HepG2 (cell line): ENCODE measurements at regions not wholly inside any gene's neighbourhood (a gene's known extent, or its start where the extent isn't known, plus 50 kb on each side); places are given as distances from the start of the nearest gene placed in this dataset.

Experiments used
- ATAC-seq: fragments of 200-7000 bp; cut with Tn5 transposase; 3 replicates; pipeline ENCODE4 v1.9.1; 2020; ENCODE audit warnings: mild to moderate bottlenecking, moderate library complexity
- BruUV-seq: library from RNA; stranded (reverse); fragments of 400-500 nt; replicated peaks from 2 replicates; lab custom pipeline; 2021; lab: Mats Ljungman, UMichigan
- CTCF ChIA-PET: fragments of 300-600 bp; formaldehyde crosslinking; extraction: SDS; loops from one replicate; lab custom pipeline; 2021; ENCODE audit warnings: low total read pairs, inconsistent platforms, low intra/inter-chr PET ratio; lab: Yijun Ruan, JAX
- POLR2A ChIA-PET: fragments of 350-600 bp; sonication (Branson Sonifier 250); formaldehyde crosslinking; loops from one replicate; lab custom pipeline; 2020; ENCODE audit warnings: antibody characterized with exemption, inconsistent platforms; lab: Yijun Ruan, JAX
- DNase-seq: peaks from one replicate; pipeline ENCODE4 v3.0.0-alpha.2; 2015; ENCODE audit warnings: low spot score
- FAIRE-seq: peaks from 3 replicates; lab custom pipeline; 2011; peaks lifted over from hg19 to GRCh38; lab: Jason Lieb, UNC
- H2AFZ ChIP-seq: one replicate; pipeline ENCODE4 v1.6.1; 2011; ENCODE audit warnings: low read length, inconsistent platforms
- H3K27ac ChIP-seq: fragments of 300-600 bp; 3 replicates; pipeline ENCODE4 v1.8.0; 2011; ENCODE audit warnings: mixed run types, mild to moderate bottlenecking, mixed read lengths, low read length, inconsistent platforms; ENCODE audit not compliant: insufficient read depth; ENCODE audit errors: extremely low read length
- H3K27me3 ChIP-seq, 2 experiments: fragments of 200-600 bp in 1 of 2; 2 replicates in 1 of 2; 3 replicates in 1 of 2; pipeline versions ENCODE4 v1.6.0 to v1.8.0; 2011; ENCODE audit warnings: low read length in 2 of 2, mild to moderate bottlenecking in 2 of 2, moderate library complexity in 2 of 2, inconsistent platforms in 1 of 2; ENCODE audit not compliant: insufficient read depth in 2 of 2, control insufficient read depth in 1 of 2
- H3K36me3 ChIP-seq, 2 experiments: fragments of 200-600 bp in 1 of 2; replicated peaks in 1 of 2; 2 replicates in 1 of 2; 3 replicates in 1 of 2; pipeline versions ENCODE4 v1.5.1 to v1.8.0; 2011; ENCODE audit warnings: low read length in 2 of 2, inconsistent platforms in 1 of 2; ENCODE audit not compliant: insufficient read depth in 2 of 2, control insufficient read depth in 1 of 2
- H3K4me1 ChIP-seq: 2 replicates; pipeline ENCODE4 v1.5.1; 2012; ENCODE audit warnings: low read length, inconsistent platforms; ENCODE audit not compliant: insufficient read depth
- H3K4me2 ChIP-seq: 2 replicates; pipeline ENCODE4 v1.6.0; 2011; ENCODE audit warnings: low read depth, low read length, inconsistent platforms
- H3K4me3 ChIP-seq, 3 experiments: fragments of 200-600 bp in 1 of 3; sonication (generic), shearing (Covaris generic) in 1 of 3; replicated peaks in 1 of 3; 2 replicates each; pipeline ENCODE4 v1.5.1; 2011 to 2016; ENCODE audit warnings: low read length in 3 of 3, inconsistent platforms in 2 of 3, low read depth in 2 of 3, mild to moderate bottlenecking in 2 of 3, control low read depth in 1 of 3, mixed read lengths in 1 of 3; ENCODE audit not compliant: insufficient read depth in 1 of 3
- H3K79me2 ChIP-seq: one replicate; pipeline ENCODE4 v1.6.1; 2011; ENCODE audit warnings: low read length, inconsistent platforms; ENCODE audit not compliant: insufficient read depth
- H3K9ac ChIP-seq: 2 replicates; pipeline ENCODE4 v1.6.0; 2011; ENCODE audit warnings: mild to moderate bottlenecking, low read depth, low read length, inconsistent platforms; ENCODE audit not compliant: insufficient read depth
- H3K9me3 ChIP-seq: 2 replicates; pipeline ENCODE4 v1.5.1; 2012; ENCODE audit warnings: mild to moderate bottlenecking, low read length
- H4K20me1 ChIP-seq: 2 replicates; pipeline ENCODE4 v1.6.0; 2011; ENCODE audit warnings: inconsistent platforms, mild to moderate bottlenecking, low read length, moderate library complexity; ENCODE audit not compliant: insufficient read depth
- CERS6 ChIP-seq: sonication (generic); formaldehyde crosslinking; IDR thresholded peaks from 2 replicates; pipeline ENCODE4 v1.5.0; 2020; ENCODE audit warnings: missing genetic modification reagents
- GTF3A ChIP-seq: sonication (generic); formaldehyde crosslinking; conservative IDR thresholded peaks from 2 replicates; pipeline ENCODE4 v1.4.0; 2020; ENCODE audit warnings: mild to moderate bottlenecking, missing genetic modification reagents
- NFAT5 ChIP-seq: sonication (generic); formaldehyde crosslinking; IDR thresholded peaks from 2 replicates; pipeline ENCODE4 v1.4.0; 2020; ENCODE audit warnings: missing genetic modification reagents
- NFYC ChIP-seq: IDR thresholded peaks from 2 replicates; pipeline ENCODE4 v1.6.1; 2016; ENCODE audit warnings: missing genetic modification reagents, missing compliant biosample characterization
- NR2F6 ChIP-seq, 2 experiments: IDR thresholded peaks; 2 replicates each; pipeline ENCODE4 v1.6.1; 2016; ENCODE audit warnings: antibody characterized with exemption in 1 of 2, mild to moderate bottlenecking in 1 of 2
- RARA ChIP-seq: IDR thresholded peaks from 2 replicates; pipeline ENCODE4 v1.6.1; 2016; ENCODE audit warnings: missing genetic modification reagents, missing compliant biosample characterization
- SP140L ChIP-seq: sonication (generic); formaldehyde crosslinking; IDR thresholded peaks from 2 replicates; pipeline ENCODE4 v1.4.0; 2020; ENCODE audit warnings: missing genetic modification reagents, borderline replicate concordance
- ZBTB38 ChIP-seq: sonication (generic); formaldehyde crosslinking; IDR thresholded peaks from 2 replicates; pipeline ENCODE4 v1.5.1; 2020; ENCODE audit warnings: mild to moderate bottlenecking, missing genetic modification reagents
- ZNF407 ChIP-seq: sonication (generic); formaldehyde crosslinking; IDR thresholded peaks from one replicate; pipeline ENCODE4 v1.5.1; 2020; ENCODE audit warnings: mild to moderate bottlenecking, missing genetic modification reagents; ENCODE audit errors: not compliant biosample characterization
- WGBS: methylation state at CpG from one replicate; pipeline ENCODE4 v1.1.6; 2017; ENCODE audit warnings: low lambda C conversion rate; 5-methylcytosine and 5-hydroxymethylcytosine counted together
- in situ Hi-C: cut with HindIII; loops from 2 replicates; pipeline ENCODE4 v1.10.0; 2017; ENCODE audit warnings: low pct_unique_long_range_greater_than_20kb; ENCODE audit not compliant: extremely low pct_ligation_motif_present
- intact Hi-C: fragments of 100-400 bp; cut with micrococcal nuclease; formaldehyde crosslinking; loops from one replicate; pipeline ENCODE4 v1.10.0; 2022; ENCODE audit not compliant: unreplicated experiment

GRCh38 chr13:73918691-73919090 lies 215.5 kb downstream of the KLF12 start:
- Histone ChIP-seq H4K20me1 (no peaks in the 10 kb centered on the region), H3K4me1 (no peaks in the 10 kb centered on the region), H3K9me3 (no peaks in the 10 kb centered on the region), H3K4me3 (no peak overlapping the region), H3K36me3 (no peaks in the 10 kb centered on the region), H3K27ac (no peak overlapping the region), H3K79me2 (no peaks in the 10 kb centered on the region), H2AFZ (no peak overlapping the region), H3K27me3 (no peaks in the 10 kb centered on the region), H3K4me2 (no peak overlapping the region), H3K9ac (no peak overlapping the region)
- CTCF ChIA-PET, result no interaction called here
- BruUV-seq, result no TSS peak
- FAIRE-seq (no peak), DNase-seq (no peak), ATAC-seq (no peak)
- in situ Hi-C loops, result no loop called here
- 14% methylated on average over 3 of the region's 3 CpGs for WGBS
- POLR2A ChIA-PET, result no interaction called here
- intact Hi-C loops, result no loop called here
- no peak for TF ChIP-seq NR2F6 (IDR thresholded peaks at IDR 0.05)
- no peak for TF ChIP-seq NR2F6 (CRISPR knock-in tag; IDR thresholded peaks at IDR 0.05)
- TF ChIP-seq NFAT5, result no peak
- no peak for TF ChIP-seq RARA
- TF ChIP-seq GTF3A (CRISPR knock-in tag), result no peak
- TF ChIP-seq NFYC (CRISPR knock-in tag), result no peak
- no peak for TF ChIP-seq CERS6 (CRISPR knock-in tag)
- no peak for TF ChIP-seq ZBTB38
- TF ChIP-seq ZNF407, result no peak
- TF ChIP-seq SP140L (CRISPR knock-in tag), result no peak
